ENCODE measurements at regions not wholly inside any gene's neighbourhood (a gene's known extent, or its start where the extent isn't known, plus 50 kb on each side); places are given as distances from the start of the nearest gene placed in this dataset.

DNA sequence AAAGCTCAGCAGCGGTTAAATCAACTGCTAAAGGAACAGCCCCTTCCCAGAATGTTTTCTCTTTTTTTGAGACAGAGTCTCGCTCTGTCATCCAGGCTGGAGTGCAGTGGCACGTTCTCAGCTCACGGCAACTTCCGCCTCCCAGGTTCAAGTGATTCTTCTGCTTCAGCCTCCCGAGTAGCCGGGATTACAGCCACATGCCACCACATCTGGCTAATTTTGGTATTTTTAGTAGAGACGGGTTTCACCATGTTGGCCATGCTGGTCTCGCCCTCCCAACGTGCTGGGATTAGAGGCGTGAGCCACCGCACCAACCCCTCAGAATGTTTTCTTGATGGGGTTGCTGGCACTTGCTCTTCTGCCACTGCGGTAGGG lies 59.8 kb upstream of the IL6 start:
- no TSS peak for BruUV-seq (replicated peaks)
- Mint-ChIP-seq H3K4me1 (ENCODE audit: low read depth, unreplicated experiment) (peaks cover 16% of the 10 kb centered on the region), H3K4me3 (ENCODE audit: unreplicated experiment) (no peak overlapping the region), H3K27me3 (ENCODE audit: insufficient read depth, unreplicated experiment) (no peaks in the 10 kb centered on the region), H3K9me3 (ENCODE audit: unreplicated experiment) (no peaks in the 10 kb centered on the region), H3K36me3 (ENCODE audit: insufficient read depth, unreplicated experiment) (peaks cover 16% of the 10 kb centered on the region), H3K27ac (ENCODE audit: unreplicated experiment) (peak overlapping the region; percentile 69)
- Histone ChIP-seq H3K36me3 (ENCODE audit: control insufficient read depth, insufficient read depth, low read length) (no peaks in the 10 kb centered on the region; the same call in 1 of the 2 replicates), H3K27me3 (replicated peaks; ENCODE audit: control insufficient read depth, insufficient read depth, low read length) (no peaks in the 10 kb centered on the region), H3K4me1 (peaks cover 35% of the 10 kb centered on the region), H3K4me3 (ENCODE audit: low read depth, low read length) (no peak overlapping the region), H3K9me3 (no peaks in the 10 kb centered on the region)
- intact Hi-C loops (cut with micrococcal nuclease; ENCODE audit: unreplicated experiment), result no loop called here
- CTCF ChIA-PET, result no interaction called here
- no peak for DNase-seq
- TF ChIP-seq CTCF (IDR thresholded peaks at IDR 0.05; ENCODE audit: insufficient read depth in 1 of 2, low read depth in 1 of 2, low read length in 1 of 2, severe bottlenecking in 1 of 2, unreplicated experiment in 1 of 2), result no peak
- POLR2A ChIA-PET, result no interaction called here

GRCh38 chr7:22666732-22667131 lies 60.3 kb upstream of the IL6 start:
- H3K4me1 Mint-ChIP-seq (ENCODE audit: low read depth, unreplicated experiment), result peaks cover 16% of the 10 kb centered on the region
- H3K27me3 ChIP-seq (replicated peaks; ENCODE audit: control insufficient read depth, insufficient read depth, low read length), result no peaks in the 10 kb centered on the region

DNA sequence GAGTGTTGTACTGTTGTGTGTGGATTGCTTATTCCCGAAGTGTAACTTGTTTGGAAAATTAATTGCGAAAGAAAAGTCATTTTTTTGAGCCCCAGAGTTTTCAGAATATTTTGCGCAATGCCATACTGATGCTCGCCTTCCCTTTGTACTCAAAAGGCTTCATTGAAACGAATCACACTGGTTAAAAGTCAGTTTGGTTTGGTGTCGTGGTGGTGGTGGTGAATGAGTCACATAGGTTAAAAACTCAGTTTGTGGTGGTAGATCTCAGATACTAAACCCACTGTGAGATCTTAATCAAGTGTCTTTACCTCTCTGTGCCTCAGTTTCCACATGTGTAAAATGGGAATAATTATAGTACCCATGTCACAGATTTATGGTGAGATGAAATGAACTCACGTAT lies 61.1 kb upstream of the IL6 start:
- Histone ChIP-seq H3K36me3 (ENCODE audit: control insufficient read depth, insufficient read depth, low read length) (no peaks in the 10 kb centered on the region; the same call in 1 of the 2 replicates), H3K27me3 (replicated peaks; ENCODE audit: control insufficient read depth, insufficient read depth, low read length) (no peaks in the 10 kb centered on the region), H3K4me3 (ENCODE audit: low read depth, low read length) (no peak overlapping the region), H3K4me1 (peaks cover 26% of the 10 kb centered on the region), H3K9me3 (no peaks in the 10 kb centered on the region)
- no peak for TF ChIP-seq CTCF (IDR thresholded peaks at IDR 0.05; ENCODE audit: insufficient read depth in 1 of 2, low read depth in 1 of 2, low read length in 1 of 2, severe bottlenecking in 1 of 2, unreplicated experiment in 1 of 2)
- Mint-ChIP-seq H3K4me1 (ENCODE audit: low read depth, unreplicated experiment) (peaks cover 16% of the 10 kb centered on the region), H3K9me3 (ENCODE audit: unreplicated experiment) (no peaks in the 10 kb centered on the region), H3K27me3 (ENCODE audit: insufficient read depth, unreplicated experiment) (no peaks in the 10 kb centered on the region), H3K4me3 (ENCODE audit: unreplicated experiment) (no peak overlapping the region), H3K36me3 (ENCODE audit: insufficient read depth, unreplicated experiment) (peaks cover 16% of the 10 kb centered on the region), H3K27ac (ENCODE audit: unreplicated experiment) (peak overlapping the region; percentile 29)
- CTCF ChIA-PET, result no interaction called here
- no TSS peak for BruUV-seq (replicated peaks)
- intact Hi-C loops (cut with micrococcal nuclease; ENCODE audit: unreplicated experiment), result no loop called here
- no peak for DNase-seq
- POLR2A ChIA-PET, result no interaction called here

More at GRCh38 chr7:22666732-22667131, 60.3 kb upstream of the IL6 start:
- no TSS peak for BruUV-seq (replicated peaks)
- no peak overlapping the region for H3K4me3 ChIP-seq (ENCODE audit: low read depth, low read length)
- Mint-ChIP-seq H3K36me3 (ENCODE audit: insufficient read depth, unreplicated experiment) (peaks cover 16% of the 10 kb centered on the region), H3K4me3 (ENCODE audit: unreplicated experiment) (no peak overlapping the region), H3K27ac (ENCODE audit: unreplicated experiment) (peak overlapping the region; percentile 69), H3K27me3 (ENCODE audit: insufficient read depth, unreplicated experiment) (no peaks in the 10 kb centered on the region), H3K9me3 (ENCODE audit: unreplicated experiment) (no peaks in the 10 kb centered on the region)
- no peaks in the 10 kb centered on the region for H3K9me3 ChIP-seq
- TF ChIP-seq CTCF (IDR thresholded peaks at IDR 0.05; ENCODE audit: insufficient read depth in 1 of 2, low read depth in 1 of 2, low read length in 1 of 2, severe bottlenecking in 1 of 2, unreplicated experiment in 1 of 2), result no peak
- H3K4me1 ChIP-seq, result peaks cover 32% of the 10 kb centered on the region
- no peaks in the 10 kb centered on the region; the same call in 1 of the 2 replicates for H3K36me3 ChIP-seq (ENCODE audit: control insufficient read depth, insufficient read depth, low read length)
- no peak for DNase-seq
- CTCF ChIA-PET, result no interaction called here
- POLR2A ChIA-PET, result no interaction called here
- intact Hi-C loops (cut with micrococcal nuclease; ENCODE audit: unreplicated experiment), result no loop called here

All from Caco-2 (cell line).